Kidney tubule cell (primary cell): ENCODE measurements at regions not wholly inside any gene's neighbourhood (a gene's known extent, or its start where the extent isn't known, plus 50 kb on each side); places are given as distances from the start of the nearest gene placed in this dataset.

Experiments used
- DNase-seq: peaks from one replicate; pipeline ENCODE4 v3.0.0-alpha.2; 2018; ENCODE audit warnings: low spot score

GRCh38 chr2:118510807-118511206 lies 336.6 kb downstream of the EN1 start:
- DNase-seq: no peak

DNA sequence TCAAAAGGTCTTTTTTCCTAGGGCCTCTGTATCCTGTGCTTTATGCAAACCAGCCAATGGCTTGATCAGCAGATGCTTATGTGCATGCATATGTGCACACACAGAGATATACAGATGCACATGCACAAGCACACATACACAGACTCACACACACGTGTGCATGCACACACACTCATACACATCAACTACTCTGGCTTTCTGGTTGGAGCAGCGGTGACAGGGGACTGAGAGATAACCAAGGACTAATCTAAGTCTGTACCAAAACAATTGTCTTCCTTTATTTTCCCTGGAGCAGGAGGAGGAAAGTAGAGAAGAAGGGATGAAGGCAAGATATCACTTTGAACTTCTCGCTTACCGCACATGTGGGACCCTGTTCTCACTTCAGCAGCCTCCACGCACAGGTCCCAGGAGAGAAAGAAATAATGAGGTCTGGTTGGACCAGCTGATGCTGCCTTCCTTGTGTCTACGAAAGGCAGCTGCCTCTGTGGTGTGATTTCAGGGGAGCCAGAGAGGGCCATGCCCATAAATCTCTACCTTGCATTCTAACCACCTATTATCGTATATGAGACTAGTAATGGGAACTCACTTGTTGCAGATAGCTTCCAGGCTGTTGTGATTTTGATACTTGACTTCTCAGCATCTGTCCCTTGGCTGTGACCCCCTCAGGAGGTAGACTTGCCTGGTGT lies 338.0 kb downstream of the EN1 start:
- no peak for DNase-seq

- DNase-seq: no peak
Measured at GRCh38 chr2:118508282-118508681, 339.2 kb downstream of the EN1 start.

GRCh38 chr2:118505436-118505835 lies 342.0 kb downstream of the EN1 start:
- no peak for DNase-seq

GRCh38 chr2:118502106-118502505 lies 345.3 kb downstream of the EN1 start:
- no peak for DNase-seq

DNA sequence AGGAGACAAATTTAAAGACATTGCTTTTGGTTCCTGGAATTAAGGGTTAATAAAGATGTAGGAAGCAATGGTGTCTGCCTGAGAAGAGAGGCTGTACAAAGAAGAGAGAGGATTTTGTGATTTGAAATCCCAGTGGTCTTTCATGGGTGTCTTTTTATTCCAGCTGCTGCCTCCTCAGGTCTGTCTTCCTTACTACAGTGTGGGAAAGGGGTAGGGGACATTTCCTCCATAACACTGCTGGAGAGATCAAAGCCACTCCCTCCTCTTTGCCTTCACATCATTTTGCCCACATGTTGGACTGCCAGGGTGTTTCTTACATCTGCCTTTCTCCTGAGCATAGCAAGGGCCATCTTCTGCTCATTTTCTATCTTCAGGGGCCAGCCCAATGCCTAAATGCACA lies 348.5 kb downstream of the EN1 start:
- no peak for DNase-seq

- DNase-seq: no peak
Measured at GRCh38 chr2:118496870-118497611, 350.4 kb downstream of the EN1 start.

DNA sequence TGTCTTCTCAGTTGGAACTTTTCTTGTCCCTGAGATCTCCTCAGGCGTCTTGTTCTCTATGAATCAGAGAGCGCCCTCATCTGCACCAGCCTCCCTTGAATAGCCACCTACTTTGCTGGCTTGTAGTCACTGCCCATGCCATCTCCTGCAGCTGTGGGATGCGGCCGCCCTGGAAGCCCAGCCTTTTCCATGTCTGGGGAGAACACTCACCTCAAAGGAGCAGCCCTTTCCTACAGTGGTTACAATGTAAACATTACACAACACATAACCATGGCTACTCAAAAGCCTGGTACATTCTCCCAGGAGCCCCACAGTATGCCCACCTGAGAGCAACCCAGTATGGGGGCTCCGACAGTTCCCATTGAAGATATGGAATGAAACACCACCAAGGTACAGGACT lies 351.0 kb downstream of the EN1 start:
- DNase-seq: no peak

- no peak for DNase-seq
Measured at GRCh38 chr2:118495290-118495689, 352.2 kb downstream of the EN1 start.

DNA sequence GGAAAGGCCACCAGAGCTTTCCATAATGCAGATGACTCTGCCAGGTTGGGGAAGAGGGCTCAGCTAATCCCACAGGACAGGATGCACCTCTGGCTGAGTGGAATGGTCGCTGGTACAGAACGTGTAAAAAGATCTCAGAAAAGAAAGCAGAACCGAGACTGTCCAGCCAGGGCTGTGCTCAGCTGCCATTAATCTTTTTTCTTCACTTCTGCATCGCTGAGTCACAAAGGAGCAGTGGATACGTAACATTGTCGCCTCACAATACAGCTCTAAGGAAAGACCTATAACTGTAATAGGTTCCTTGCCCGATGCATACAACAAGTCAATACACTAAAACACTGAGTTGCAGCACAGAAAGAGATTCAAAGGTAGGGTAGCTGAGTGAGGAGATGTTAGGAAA lies 354.2 kb downstream of the EN1 start:
- DNase-seq: no peak

- DNase-seq: peak; percentile 38
Measured at GRCh38 chr2:118492335-118492734, 355.1 kb downstream of the EN1 start.

GRCh38 chr2:118490330-118490729 lies 357.1 kb downstream of the EN1 start:
- DNase-seq: no peak

DNA sequence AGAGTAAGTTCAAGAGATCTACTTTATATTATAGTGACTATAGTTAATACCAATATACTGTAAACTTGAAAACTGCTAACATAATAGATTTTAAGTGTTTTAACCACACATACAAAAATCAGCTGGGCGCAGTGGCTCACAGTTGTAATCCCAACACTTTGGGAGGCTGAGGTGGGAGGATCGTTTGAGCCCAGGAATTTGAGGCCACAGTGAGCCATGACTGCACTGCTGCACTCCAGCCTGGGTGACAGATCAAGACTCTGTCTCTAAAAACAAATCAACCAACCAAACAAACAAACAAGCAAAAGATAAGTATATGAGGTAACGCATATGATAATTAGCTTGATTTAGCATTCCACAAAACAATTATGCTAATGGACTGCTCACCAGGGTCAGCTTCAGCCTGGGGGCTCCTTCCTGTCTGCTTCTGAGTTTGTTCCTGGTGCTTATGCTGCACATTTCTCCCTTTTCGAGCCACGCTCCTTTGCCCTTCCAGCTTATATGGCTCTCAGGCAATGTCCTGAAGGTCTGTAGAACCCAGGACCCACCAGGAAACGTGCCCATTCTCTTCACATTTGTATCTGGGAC lies 357.6 kb downstream of the EN1 start:
- DNase-seq: no peak

DNA sequence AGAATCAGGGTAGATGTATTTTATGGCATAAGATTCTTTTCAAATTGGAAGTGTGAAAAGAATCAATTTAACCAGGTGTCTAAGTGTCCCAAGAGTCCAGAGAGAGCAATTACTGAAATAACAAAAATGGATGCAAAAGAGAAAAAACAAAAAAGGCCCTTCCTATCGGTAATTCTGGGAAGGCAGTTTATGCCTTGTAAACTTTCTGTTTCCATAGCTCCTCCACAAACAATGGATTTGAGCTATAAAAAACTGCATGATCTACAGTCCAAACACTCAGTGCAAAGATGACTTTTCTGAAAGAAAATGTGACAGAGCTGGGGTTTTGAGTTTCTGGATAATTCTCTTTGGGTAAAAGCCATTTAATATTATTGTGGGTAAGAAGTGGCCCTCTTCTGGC lies 366.1 kb downstream of the EN1 start:
- DNase-seq: no peak

DNA sequence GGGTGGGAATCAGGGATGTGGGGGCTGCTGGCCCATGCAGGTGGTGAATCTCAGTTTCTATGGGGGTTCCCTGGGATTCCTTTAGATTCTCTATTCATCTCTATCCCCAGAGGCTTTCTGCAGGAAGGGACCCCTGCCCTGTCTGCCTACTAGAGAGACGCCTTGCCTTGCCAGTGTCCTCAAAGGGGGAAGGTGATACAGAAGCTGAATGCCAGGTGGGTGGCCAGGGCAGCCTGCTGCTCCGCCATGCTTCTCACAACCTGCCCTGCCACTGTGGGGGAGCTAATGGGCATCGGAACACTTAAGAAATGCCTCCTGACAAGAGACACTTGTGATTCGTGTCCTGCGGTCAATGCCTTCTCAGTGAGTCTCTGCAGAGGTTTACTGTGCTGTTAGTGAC lies 368.4 kb downstream of the EN1 start:
- DNase-seq: no peak

GRCh38 chr2:118477111-118477862 lies 370.2 kb downstream of the EN1 start:
- DNase-seq: peak; percentile 3

- no peak for DNase-seq
Measured at GRCh38 chr2:118475622-118476205, 371.7 kb downstream of the EN1 start.

GRCh38 chr2:118474541-118474920 lies 372.9 kb downstream of the EN1 start:
- no peak for DNase-seq

GRCh38 chr2:118473846-118474540 lies 373.5 kb downstream of the EN1 start:
- no peak for DNase-seq

- DNase-seq: peak; percentile 6
Measured at GRCh38 chr2:118473241-118473640, 374.2 kb downstream of the EN1 start.

GRCh38 chr2:118470297-118470696 lies 377.2 kb downstream of the EN1 start:
- DNase-seq: no peak

- DNase-seq: no peak
Measured at GRCh38 chr2:118469103-118469502, 378.3 kb downstream of the EN1 start.
